Heart right ventricle (tissue), 16 donors: ENCODE measurements at regions not wholly inside any gene's neighbourhood (a gene's known extent, or its start where the extent isn't known, plus 50 kb on each side); places are given as distances from the start of the nearest gene placed in this dataset.

Source experiments
- ATAC-seq, 8 donors: fragments of 200-7000 bp; cut with Tn5 transposase; one replicate each; pipeline ENCODE4 v1.9.1; 2020; ENCODE audit warnings: mild to moderate bottlenecking in 8 of 8, moderate library complexity in 8 of 8, moderate number of reproducible peaks in 1 of 8
- DNase-seq, 2 donors: peaks; one replicate each; pipeline ENCODE4 v3.0.0-alpha.2; 2020
- H3K27ac ChIP-seq, 10 donors: fragments of 200-600 bp; sonication (generic) in 2 of 10; one replicate each; pipeline versions ENCODE4 v1.5.0 to v1.8.0; 2020 to 2022; ENCODE audit warnings: mild to moderate bottlenecking in 3 of 10
- H3K27me3 ChIP-seq, 7 donors: fragments of 200-600 bp; one replicate each; pipeline ENCODE4 v1.8.0; 2021 to 2022; ENCODE audit warnings: mild to moderate bottlenecking in 2 of 7
- H3K36me3 ChIP-seq, 9 donors: fragments of 200-600 bp; sonication (generic) in 1 of 9; one replicate each; pipeline versions ENCODE4 v1.5.0 to v1.8.0; 2020 to 2022; ENCODE audit warnings: mild to moderate bottlenecking in 2 of 9
- H3K4me1 ChIP-seq, 9 donors: fragments of 200-600 bp; sonication (generic) in 1 of 9; one replicate each; pipeline versions ENCODE4 v1.5.0 to v1.8.0; 2020 to 2022; ENCODE audit warnings: mild to moderate bottlenecking in 4 of 9
- H3K4me3 ChIP-seq, 10 donors: fragments of 200-600 bp; sonication (generic) in 2 of 10; one replicate each; pipeline versions ENCODE4 v1.5.0 to v1.8.0; 2020 to 2022; ENCODE audit warnings: mild to moderate bottlenecking in 7 of 10, moderate library complexity in 2 of 10
- H3K9me3 ChIP-seq, 11 donors: fragments of 200-600 bp in 10 of 11; sonication (generic) in 2 of 11; one replicate each; pipeline versions ENCODE4 v1.5.0 to v1.8.0; 2013 to 2022; ENCODE audit warnings: mild to moderate bottlenecking in 2 of 11, control low read depth in 1 of 11, moderate library complexity in 1 of 11
- CTCF ChIP-seq, 9 donors: fragments of 200-600 bp; sonication (generic) in 2 of 9; IDR thresholded peaks; one replicate each; pipeline versions ENCODE4 v1.5.0 to v1.8.0; 2021 to 2022; ENCODE audit warnings: antibody characterized with exemption in 9 of 9, mild to moderate bottlenecking in 5 of 9, moderate library complexity in 1 of 9
- WGBS, 2 donors: extraction: QIAGEN DNeasy Blood & Tissue Kit; methylation state at CpG; one replicate each; pipeline ENCODE4 v1.1.7; 2013; ENCODE audit warnings: inconsistent platforms in 1 of 2; 5-methylcytosine and 5-hydroxymethylcytosine counted together
- intact Hi-C, 10 donors: fragments of 100-400 bp; cut with DNase I; formaldehyde crosslinking; loops; one replicate each; pipeline versions ENCODE4 v1.11.1 to v1.14.2; 2022
- donor health status: Arrhythmogenic right ventricular cardiomyopathy.
- donor health status: ischemic (EF 13 %, LVEDD 7.1; RV severe dilation, severe dysfunction).
- donor health status: healthy with polysubstance abuse.
- donor health status: DM: no; HTN: yes; CAD: no.
- donor health status: DM: no; HTN: no; CAD: no.
- donor health status: ischemic (EF 25% LVEDD 6.9; RV normal size, moderate dysfunction).
- donor health status: ischemic (EF 25% LVEDD 5.7; RV mildly dilated, moderate dysfunction).
- donor health status: healthy.
- donor health status: DM: yes; HTN: yes; CAD: no.
- donor health status: Ischemic cardiomyopathy.
- donor health status: ischemic (EF 35%, LVEDD 5.7; RV mildly dilated, moderate dysfunction).
- donor health status: nonischemic (EF 11% LVEDD 7.7; RV severe dilation, severe dysfunction).
- donor health status: DM: yes; HTN: yes; CAD: no.
- donor health status: PGD.
- donor health status: ischemic (EF 29% LVEDD 5.4; RV normal size, mild dysfunction).
- donor health status: nonischemic (EF 23%, LVEDD 6.1; RV moderate dilation, normal function).

GRCh38 chr4:166315721-166316467 lies 442.9 kb downstream of the TLL1 start:
- WGBS, 2 donors, result 86% methylated on average over 11 of the region's 11 CpGs

DNA sequence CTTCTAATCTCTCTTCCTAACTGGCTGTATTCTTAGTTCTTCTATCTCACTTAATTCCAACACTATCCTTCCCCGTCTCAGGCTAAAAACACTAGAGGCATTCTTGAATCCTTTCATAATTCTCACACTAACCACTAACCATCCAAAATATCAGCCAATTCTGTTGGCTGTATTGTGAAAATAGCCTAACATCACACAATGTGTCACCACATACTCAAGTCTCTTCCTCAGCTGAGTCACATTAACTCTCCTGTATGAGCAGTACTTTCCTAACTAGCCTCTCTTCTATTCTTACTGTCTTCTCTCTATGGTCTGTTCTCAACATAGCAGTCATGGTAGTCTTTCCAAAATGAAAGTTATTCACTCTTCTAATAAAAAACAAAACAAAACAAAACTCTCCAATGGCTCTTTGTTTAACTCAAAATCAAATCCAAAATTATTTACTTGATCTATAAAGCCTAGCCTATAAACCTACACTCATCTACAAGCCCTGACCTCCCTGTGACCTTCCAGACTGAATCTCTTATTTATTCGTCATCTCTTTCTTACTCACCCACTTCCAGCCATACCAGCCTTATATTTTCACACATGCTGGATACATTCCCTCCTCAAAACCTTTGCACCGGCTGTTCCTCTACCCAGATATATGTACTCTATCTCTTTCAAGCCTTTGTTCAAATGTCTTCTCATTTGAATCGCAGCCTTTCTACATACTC lies 445.9 kb downstream of the TLL1 start:
- no peak for DNase-seq
- Histone ChIP-seq H3K27ac (no peak overlapping the region), H3K27me3 (no peaks in the 10 kb centered on the region), H3K9me3 (no peaks in the 10 kb centered on the region), H3K4me1 (no peaks in the 10 kb centered on the region), H3K36me3 (no peaks in the 10 kb centered on the region), H3K4me3 (no peak overlapping the region)
- no peak for TF ChIP-seq CTCF (IDR thresholded peaks at IDR 0.05)
- intact Hi-C loops, result no loop called here
- WGBS, 2 donors, result 76 to 83% methylated on average over 4 of the region's 4 CpGs
- no peak for ATAC-seq

More at GRCh38 chr4:166315721-166316467, 442.9 kb downstream of the TLL1 start:
- TF ChIP-seq CTCF (IDR thresholded peaks at IDR 0.05), result no peak
- DNase-seq (no peak), ATAC-seq (no peak)
- intact Hi-C loops, result no loop called here
- no peak overlapping the region for H3K27ac ChIP-seq
- H3K36me3 ChIP-seq, result no peaks in the 10 kb centered on the region
- H3K9me3 ChIP-seq, result no peaks in the 10 kb centered on the region
- no peaks in the 10 kb centered on the region for H3K4me1 ChIP-seq
- H3K4me3 ChIP-seq, result no peak overlapping the region
- H3K27me3 ChIP-seq, result no peaks in the 10 kb centered on the region

DNA sequence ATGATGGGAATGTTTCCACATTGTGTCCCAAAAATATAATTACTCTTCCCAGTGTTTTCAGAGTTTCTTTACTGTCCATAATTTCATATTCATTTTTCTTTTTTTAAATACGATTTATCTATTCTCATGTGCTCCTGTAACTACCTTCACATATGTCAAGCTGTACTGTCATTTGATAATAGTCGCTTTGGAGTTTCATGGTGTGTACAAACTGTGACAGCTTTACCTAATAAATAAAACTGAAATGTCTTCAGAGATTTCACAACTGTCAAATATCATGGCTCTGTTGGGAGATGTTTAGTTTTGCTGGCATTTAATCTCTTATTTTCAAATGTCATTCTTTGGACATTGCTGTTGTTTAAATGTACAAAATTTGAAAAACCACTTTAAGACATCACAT lies 450.2 kb downstream of the TLL1 start:
- H3K4me3 ChIP-seq, result no peak overlapping the region
- H3K27me3 ChIP-seq, result no peaks in the 10 kb centered on the region
- DNase-seq (no peak), ATAC-seq (no peak)
- TF ChIP-seq CTCF (IDR thresholded peaks at IDR 0.05), result no peak
- peaks cover 0 to 13% (median 0%) of the 10 kb centered on the region in 11 donors for H3K9me3 ChIP-seq
- WGBS, 2 donors, result 75 to 85% methylated on average over 2 of the region's 2 CpGs
- H3K4me1 ChIP-seq, result no peaks in the 10 kb centered on the region
- no peak overlapping the region for H3K27ac ChIP-seq
- H3K36me3 ChIP-seq, result no peaks in the 10 kb centered on the region
- intact Hi-C loops, result no loop called here

- WGBS, 2 donors, result 40 to 41% methylated on average over 4 of the region's 4 CpGs
- peaks cover 0 to 13% (median 0%) of the 10 kb centered on the region in 11 donors for H3K9me3 ChIP-seq
- intact Hi-C loops, result no loop called here
- H3K27ac ChIP-seq, result no peak overlapping the region
- ATAC-seq (no peak), DNase-seq (no peak)
- TF ChIP-seq CTCF (IDR thresholded peaks at IDR 0.05), result peak in 1 of 9 donors; percentile 11
- H3K4me1 ChIP-seq, result no peaks in the 10 kb centered on the region
- H3K4me3 ChIP-seq, result no peak overlapping the region
- no peaks in the 10 kb centered on the region for H3K36me3 ChIP-seq
- H3K27me3 ChIP-seq, result no peaks in the 10 kb centered on the region
Measured at GRCh38 chr4:166324321-166324720, 451.3 kb downstream of the TLL1 start.
